ENCODE measurements at regions not wholly inside any gene's neighbourhood (a gene's known extent, or its start where the extent isn't known, plus 50 kb on each side); places are given as distances from the start of the nearest gene placed in this dataset.

DNA sequence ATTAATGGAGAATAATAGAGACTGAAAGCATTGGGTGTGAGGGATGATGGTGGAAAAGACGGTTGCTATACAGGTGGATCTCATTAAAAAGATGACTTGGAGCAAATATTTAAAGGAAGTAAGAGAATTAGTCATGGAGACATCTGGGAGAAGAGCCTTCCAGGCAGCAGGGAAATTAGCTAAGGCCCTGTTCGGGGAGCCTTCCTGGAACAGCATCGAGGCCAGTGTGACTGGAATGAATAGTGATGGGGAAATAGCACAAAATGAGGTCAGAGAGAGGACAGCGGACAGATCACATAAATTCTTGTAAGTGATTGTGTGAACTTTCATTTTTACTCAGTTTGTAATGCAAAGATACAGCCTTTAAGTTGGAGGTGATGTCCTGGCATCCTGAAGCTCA, 842.3 kb downstream of the SLC6A15 start:
- TF ChIP-seq CTBP1 (IDR thresholded peaks at IDR 0.05; ENCODE audit: borderline replicate concordance) (no peak), SP1 (IDR thresholded peaks at IDR 0.05) (no peak), BHLHE40 (IDR thresholded peaks at IDR 0.05; ENCODE audit: borderline replicate concordance) (no peak), TARDBP (IDR thresholded peaks at IDR 0.05) (no peak), HDGF (IDR thresholded peaks at IDR 0.05; ENCODE audit: borderline replicate concordance) (no peak), FOXM1 (IDR thresholded peaks at IDR 0.05; ENCODE audit: borderline replicate concordance) (no peak), SUZ12 (IDR thresholded peaks at IDR 0.05) (no peak), FOXA1 (IDR thresholded peaks at IDR 0.05) (no peak), ELF4 (IDR thresholded peaks at IDR 0.05) (no peak)
